B cell (primary cell): ENCODE measurements at regions not wholly inside any gene's neighbourhood (a gene's known extent, or its start where the extent isn't known, plus 50 kb on each side); places are given as distances from the start of the nearest gene placed in this dataset.
"Not testable (repeated sequence)": the region's sequence is repeated elsewhere in the genome, so short reads cannot be mapped to it uniquely, and the experiment has no call there.

ENCODE experiments used
- ATAC-seq: fragments of 200-7000 bp; cut with Tn5 transposase; one replicate; pipeline ENCODE4 v1.10.0; 2021; ENCODE audit warnings: low read depth, mild to moderate bottlenecking, moderate number of reproducible peaks, moderate library complexity
- CTCF ChIA-PET: fragments of 350-600 bp; sonication (Branson Sonifier 250); formaldehyde crosslinking; loops from one replicate; lab custom pipeline; 2021; ENCODE audit warnings: antibody characterized with exemption, inconsistent platforms; lab: Charles Lee
- POLR2A ChIA-PET: fragments of 350-600 bp; sonication (Branson Sonifier 250); formaldehyde crosslinking; loops from one replicate; lab custom pipeline; 2021; ENCODE audit warnings: antibody characterized with exemption; lab: Charles Lee
- DNase-seq: peaks from one replicate; pipeline ENCODE4 v3.0.0; 2013
- H2AFZ ChIP-seq: 2 replicates; pipeline ENCODE4 v1.6.1; 2012; ENCODE audit warnings: mild to moderate bottlenecking, low read depth, low read length; ENCODE audit not compliant: insufficient read depth, poor library complexity, severe bottlenecking
- H3K27ac ChIP-seq, 2 donors: 1 replicate in 1 of 2; 2 replicates in 1 of 2; pipeline ENCODE4 v1.5.1; 2012 to 2013; ENCODE audit warnings: low read length in 2 of 2, mild to moderate bottlenecking in 2 of 2, moderate library complexity in 1 of 2
- H3K27me3 ChIP-seq, 4 experiments: fragments of 200-600 bp in 1 of 4; sonication (generic) in 1 of 4; replicated peaks in 1 of 4; 1 replicate in 2 of 4; 2 replicates in 2 of 4; pipeline versions ENCODE4 v1.6.1 to v1.7.0; 2013 to 2016; ENCODE audit warnings: low read length in 3 of 4, mild to moderate bottlenecking in 2 of 4, mixed read lengths in 1 of 4, moderate library complexity in 1 of 4; ENCODE audit not compliant: insufficient read depth in 4 of 4, control insufficient read depth in 3 of 4; ENCODE audit errors: control extremely low read depth in 1 of 4
- H3K36me3 ChIP-seq, 2 experiments: replicated peaks in 1 of 2; 1 replicate in 1 of 2; 2 replicates in 1 of 2; pipeline versions ENCODE4 v1.6.1 to v1.7.1; 2013; ENCODE audit warnings: low read length in 1 of 2; ENCODE audit not compliant: insufficient read depth in 2 of 2, control insufficient read depth in 1 of 2; ENCODE audit errors: control extremely low read depth in 1 of 2, extremely low read depth in 1 of 2
- H3K4me1 ChIP-seq, 2 donors: fragments of 200-600 bp in 1 of 2; sonication (generic) in 1 of 2; 1 replicate in 1 of 2; 2 replicates in 1 of 2; pipeline versions ENCODE4 v1.5.1 to v1.6.1; 2013 to 2017; ENCODE audit warnings: low read length in 2 of 2; ENCODE audit not compliant: control insufficient read depth in 2 of 2, insufficient read depth in 2 of 2
- H3K4me2 ChIP-seq: replicated peaks from 2 replicates; pipeline ENCODE3; 2012; ENCODE audit warnings: mild to moderate bottlenecking, low read depth, low read length; ENCODE audit not compliant: poor library complexity, severe bottlenecking
- H3K4me3 ChIP-seq, 5 experiments: fragments of 200-600 bp in 1 of 5; sonication (generic) in 1 of 5; 1 replicate in 3 of 5; 2 replicates in 2 of 5; pipeline versions ENCODE4 v1.5.1 to v1.7.0; 2011 to 2016; ENCODE audit warnings: low read length in 4 of 5, mild to moderate bottlenecking in 4 of 5, low read depth in 2 of 5, control low read depth in 1 of 5, moderate library complexity in 1 of 5; ENCODE audit not compliant: insufficient read depth in 1 of 5; ENCODE audit errors: control extremely low read depth in 1 of 5, extremely low read depth in 1 of 5
- H3K79me2 ChIP-seq: fragments of 200-600 bp; sonication (generic); one replicate; pipeline ENCODE4 v1.6.0; 2016; ENCODE audit warnings: low read length; ENCODE audit not compliant: control insufficient read depth, insufficient read depth
- H3K9ac ChIP-seq: fragments of 200-600 bp; sonication (generic); 2 replicates; pipeline ENCODE4 v1.6.1; 2017; ENCODE audit warnings: mild to moderate bottlenecking, low read length, moderate library complexity
- H3K9me3 ChIP-seq, 3 donors: one replicate each; pipeline versions ENCODE4 v1.6.1 to v1.7.1; 2013; ENCODE audit warnings: low read length in 2 of 3; ENCODE audit not compliant: control insufficient read depth in 2 of 3, insufficient read depth in 1 of 3; ENCODE audit errors: control extremely low read depth in 1 of 3
- H4K20me1 ChIP-seq: 2 replicates; pipeline ENCODE4 v1.6.0; 2012; ENCODE audit warnings: mild to moderate bottlenecking, low read length; ENCODE audit not compliant: insufficient read depth, control insufficient read depth, poor library complexity, severe bottlenecking
- H3K27ac Mint-ChIP-seq: one replicate; pipeline ENCODE4 v1.8.0; 2021; ENCODE audit warnings: mixed read lengths
- H3K27me3 Mint-ChIP-seq: one replicate; pipeline ENCODE4 v1.8.0; 2021; ENCODE audit warnings: mixed read lengths
- H3K4me1 Mint-ChIP-seq: one replicate; pipeline ENCODE4 v1.8.0; 2021; ENCODE audit warnings: mixed read lengths
- H3K4me3 Mint-ChIP-seq: one replicate; pipeline ENCODE4 v1.8.0; 2021; ENCODE audit warnings: mixed read lengths
- H3K9me3 Mint-ChIP-seq: one replicate; pipeline ENCODE4 v1.8.0; 2022; ENCODE audit warnings: mixed read lengths; ENCODE audit not compliant: insufficient read depth
- EZH2 ChIP-seq: IDR thresholded peaks from 2 replicates; pipeline ENCODE4 v1.6.1; 2012; ENCODE audit warnings: borderline replicate concordance, low read depth, mild to moderate bottlenecking, moderate library complexity, low read length; ENCODE audit not compliant: insufficient read depth, poor library complexity, severe bottlenecking
- WGBS: methylation state at CpG from one replicate; pipeline ENCODE4 v1.1.5; 2013; ENCODE audit warnings: missing lambda C conversion rate; ENCODE audit not compliant: insufficient coverage; 5-methylcytosine and 5-hydroxymethylcytosine counted together
- intact Hi-C: fragments of 100-400 bp; cut with micrococcal nuclease; formaldehyde crosslinking; loops from one replicate; pipeline ENCODE4 v1.10.0; 2022
- TF ChIP-seq, protein P1 (sequence below): fragments of 200-600 bp; IDR thresholded peaks from one replicate; pipeline ENCODE4 v1.8.0; 2022; ENCODE audit warnings: antibody characterized with exemption, mild to moderate bottlenecking

DNA sequence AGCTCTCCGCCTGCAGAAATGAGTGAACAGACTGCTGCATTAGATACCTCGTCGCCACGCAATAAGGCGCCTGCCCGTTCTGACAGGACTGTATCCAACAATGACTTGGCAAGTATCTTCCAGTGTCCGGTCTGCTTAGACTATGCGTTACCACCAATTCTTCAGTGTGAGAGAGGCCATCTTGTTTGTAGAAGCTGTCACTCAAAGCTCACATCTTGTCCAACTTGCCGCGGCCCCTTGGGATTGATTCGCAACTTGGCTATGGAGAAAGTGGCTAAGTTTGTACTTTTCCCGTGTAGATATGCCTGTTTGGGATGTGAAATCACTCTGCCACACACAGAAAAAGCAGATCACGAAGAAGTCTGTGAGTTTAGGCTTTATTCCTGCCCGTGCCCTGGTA, 172.0 kb upstream of the MAGEB16 start:
- Histone ChIP-seq H3K27ac (no peak overlapping the region), H3K79me2 (no peaks in the 10 kb centered on the region), H3K4me2 (no peak overlapping the region), H2AFZ (no peak overlapping the region), H3K36me3 (no peaks in the 10 kb centered on the region), H3K4me1 (no peaks in the 10 kb centered on the region), H3K4me3 (no peak overlapping the region), H4K20me1 (no peaks in the 10 kb centered on the region), H3K9ac (no peak overlapping the region), H3K9me3 (peaks cover 0 to 9% (median 0%) of the 10 kb centered on the region in 3 donors), H3K27me3 (no peaks in the 10 kb centered on the region)
- Mint-ChIP-seq H3K4me3 (no peak overlapping the region), H3K27me3 (no peaks in the 10 kb centered on the region), H3K9me3 (peaks cover 6% of the 10 kb centered on the region), H3K27ac (no peak overlapping the region), H3K4me1 (no peaks in the 10 kb centered on the region)
- TF ChIP-seq, protein P1, sequence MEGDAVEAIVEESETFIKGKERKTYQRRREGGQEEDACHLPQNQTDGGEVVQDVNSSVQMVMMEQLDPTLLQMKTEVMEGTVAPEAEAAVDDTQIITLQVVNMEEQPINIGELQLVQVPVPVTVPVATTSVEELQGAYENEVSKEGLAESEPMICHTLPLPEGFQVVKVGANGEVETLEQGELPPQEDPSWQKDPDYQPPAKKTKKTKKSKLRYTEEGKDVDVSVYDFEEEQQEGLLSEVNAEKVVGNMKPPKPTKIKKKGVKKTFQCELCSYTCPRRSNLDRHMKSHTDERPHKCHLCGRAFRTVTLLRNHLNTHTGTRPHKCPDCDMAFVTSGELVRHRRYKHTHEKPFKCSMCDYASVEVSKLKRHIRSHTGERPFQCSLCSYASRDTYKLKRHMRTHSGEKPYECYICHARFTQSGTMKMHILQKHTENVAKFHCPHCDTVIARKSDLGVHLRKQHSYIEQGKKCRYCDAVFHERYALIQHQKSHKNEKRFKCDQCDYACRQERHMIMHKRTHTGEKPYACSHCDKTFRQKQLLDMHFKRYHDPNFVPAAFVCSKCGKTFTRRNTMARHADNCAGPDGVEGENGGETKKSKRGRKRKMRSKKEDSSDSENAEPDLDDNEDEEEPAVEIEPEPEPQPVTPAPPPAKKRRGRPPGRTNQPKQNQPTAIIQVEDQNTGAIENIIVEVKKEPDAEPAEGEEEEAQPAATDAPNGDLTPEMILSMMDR = no peak
- no peak for TF ChIP-seq EZH2
- POLR2A ChIA-PET = no interaction called here
- CTCF ChIA-PET = no interaction called here
- DNase-seq = no peak
- WGBS = 100% methylated on average over 7 of the region's 14 CpGs
- ATAC-seq = no peak
- intact Hi-C loops = no loop called here

DNA sequence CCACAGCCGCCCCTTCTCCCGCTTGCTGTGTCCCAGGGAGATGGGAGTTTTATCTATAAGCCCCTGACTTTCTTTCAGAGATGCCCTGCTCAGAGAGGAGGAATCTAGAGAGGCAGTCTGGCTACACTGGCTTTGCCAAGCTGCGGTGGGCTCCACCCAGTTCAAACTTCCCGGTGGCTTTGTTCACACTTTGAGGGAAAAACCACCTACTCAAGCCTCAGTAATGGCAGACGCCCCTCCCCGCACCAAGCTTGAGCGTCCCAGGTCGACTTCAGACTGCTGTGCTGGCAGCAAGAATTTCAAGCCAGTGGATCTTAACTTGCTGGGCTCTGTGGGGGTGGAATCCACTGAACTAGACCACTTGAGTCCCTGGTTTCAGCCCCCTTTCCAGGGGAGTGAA, 162.2 kb upstream of the MAGEB16 start:
- H3K79me2 ChIP-seq, H3K4me2 ChIP-seq, H3K27me3 ChIP-seq, H3K27ac ChIP-seq, H3K9ac ChIP-seq, H3K4me1 Mint-ChIP-seq, POLR2A ChIA-PET, H3K27ac Mint-ChIP-seq, H2AFZ ChIP-seq, H3K9me3 Mint-ChIP-seq, H3K4me1 ChIP-seq, H4K20me1 ChIP-seq, CTCF ChIA-PET, intact Hi-C loops, ATAC-seq, H3K27me3 Mint-ChIP-seq, H3K36me3 ChIP-seq, H3K4me3 ChIP-seq, H3K4me3 Mint-ChIP-seq, DNase-seq, H3K9me3 ChIP-seq: not testable (repeated sequence)
- WGBS = 0% methylated on average over 1 of the region's 8 CpGs
